Trophoblast cell (in vitro differentiated cells and primary cell): ENCODE measurements at regions not wholly inside any gene's neighbourhood (a gene's known extent, or its start where the extent isn't known, plus 50 kb on each side); places are given as distances from the start of the nearest gene placed in this dataset.
"Not testable (repeated sequence)": the region's sequence is repeated elsewhere in the genome, so short reads cannot be mapped to it uniquely, and the experiment has no call there.

Source experiments
- DNase-seq, 2 donors: peaks; one replicate each; pipeline ENCODE4 v3.0.0-alpha.2; 2016
- H2AFZ ChIP-seq: 2 replicates; pipeline ENCODE4 v1.6.1; 2013; ENCODE audit warnings: low read length, moderate library complexity, mild to moderate bottlenecking; ENCODE audit not compliant: insufficient read depth, poor library complexity
- H2AK5ac ChIP-seq: 2 replicates; pipeline ENCODE4 v1.6.1; 2013; ENCODE audit warnings: mild to moderate bottlenecking, low read length
- H2BK120ac ChIP-seq: 2 replicates; pipeline ENCODE4 v1.6.1; 2013; ENCODE audit warnings: low read length, mild to moderate bottlenecking, moderate library complexity; ENCODE audit not compliant: insufficient read depth, poor library complexity
- H2BK12ac ChIP-seq: 2 replicates; pipeline ENCODE4 v1.6.1; 2013; ENCODE audit warnings: mild to moderate bottlenecking, low read length, moderate library complexity
- H2BK5ac ChIP-seq: 2 replicates; pipeline ENCODE4 v1.6.1; 2013; ENCODE audit warnings: low read length, low read depth, moderate library complexity, mild to moderate bottlenecking; ENCODE audit not compliant: poor library complexity
- H3K14ac ChIP-seq: 2 replicates; pipeline ENCODE4 v1.6.1; 2013; ENCODE audit warnings: mild to moderate bottlenecking, low read length
- H3K18ac ChIP-seq: 2 replicates; pipeline ENCODE4 v1.6.1; 2013; ENCODE audit warnings: mild to moderate bottlenecking, low read length
- H3K23ac ChIP-seq: 2 replicates; pipeline ENCODE4 v1.6.1; 2013; ENCODE audit warnings: low read length
- H3K27ac ChIP-seq: 2 replicates; pipeline ENCODE4 v1.5.1; 2013; ENCODE audit warnings: low read depth, mild to moderate bottlenecking, inconsistent platforms, low read length, moderate library complexity
- H3K27me3 ChIP-seq: 2 replicates; pipeline ENCODE4 v1.6.1; 2013; ENCODE audit warnings: inconsistent platforms, mild to moderate bottlenecking, low read length, moderate library complexity; ENCODE audit not compliant: insufficient read depth
- H3K36me3 ChIP-seq, 2 experiments: 1 replicate in 1 of 2; 2 replicates in 1 of 2; pipeline ENCODE4 v1.6.1; 2013; ENCODE audit warnings: low read length in 2 of 2, mild to moderate bottlenecking in 2 of 2, moderate library complexity in 1 of 2; ENCODE audit not compliant: insufficient read depth in 2 of 2, control insufficient read depth in 1 of 2
- H3K4ac ChIP-seq: 2 replicates; pipeline ENCODE4 v1.6.1; 2013; ENCODE audit warnings: low read depth, mild to moderate bottlenecking, low read length, moderate library complexity
- H3K4me1 ChIP-seq, 2 experiments: 1 replicate in 1 of 2; 2 replicates in 1 of 2; pipeline ENCODE4 v1.6.1; 2013; ENCODE audit warnings: low read length in 2 of 2, mild to moderate bottlenecking in 2 of 2, moderate library complexity in 1 of 2; ENCODE audit not compliant: insufficient read depth in 2 of 2, control insufficient read depth in 1 of 2
- H3K4me2 ChIP-seq: 2 replicates; pipeline ENCODE4 v1.6.1; 2013; ENCODE audit warnings: inconsistent platforms, mild to moderate bottlenecking, low read length, moderate library complexity
- H3K4me3 ChIP-seq: 2 replicates; pipeline ENCODE4 v1.5.1; 2013; ENCODE audit warnings: mild to moderate bottlenecking, low read depth, low read length, inconsistent platforms
- H3K79me1 ChIP-seq: one replicate; pipeline ENCODE4 v1.6.1; 2013; ENCODE audit warnings: low read length
- H3K79me2 ChIP-seq: 2 replicates; pipeline ENCODE4 v1.6.1; 2013; ENCODE audit warnings: low read length, mild to moderate bottlenecking; ENCODE audit not compliant: control insufficient read depth, insufficient read depth, poor library complexity
- H3K9ac ChIP-seq: 2 replicates; pipeline ENCODE4 v1.6.1; 2013; ENCODE audit warnings: mild to moderate bottlenecking, low read length
- H3K9me3 ChIP-seq: 2 replicates; pipeline ENCODE4 v1.6.1; 2013; ENCODE audit warnings: low read depth, mild to moderate bottlenecking, control low read depth, inconsistent platforms, low read length; ENCODE audit not compliant: insufficient read depth
- H4K12ac ChIP-seq: 2 replicates; pipeline ENCODE4 v1.6.1; 2013; ENCODE audit warnings: low read depth, mild to moderate bottlenecking, low read length, moderate library complexity
- H4K8ac ChIP-seq: 2 replicates; pipeline ENCODE4 v1.6.1; 2013; ENCODE audit warnings: low read depth, mild to moderate bottlenecking, low read length, moderate library complexity
- H4K91ac ChIP-seq: one replicate; pipeline ENCODE4 v1.6.1; 2013; ENCODE audit warnings: low read depth, mild to moderate bottlenecking, low read length, moderate library complexity
- WGBS: extraction: QIAGEN DNeasy Blood & Tissue Kit; methylation state at CpG from one replicate; pipeline ENCODE4 v1.1.7; 2013; ENCODE audit warnings: missing lambda C conversion rate; ENCODE audit not compliant: insufficient read length, insufficient coverage; ENCODE audit errors: extremely low coverage; 5-methylcytosine and 5-hydroxymethylcytosine counted together

GRCh38 chr6:153984811-153985210 is 54.2 kb upstream of the OPRM1 start:
- Histone ChIP-seq H2BK120ac (no peak overlapping the region), H2BK5ac (no peak overlapping the region), H3K23ac (no peak overlapping the region), H3K79me2 (no peaks in the 10 kb centered on the region), H3K79me1 (no peaks in the 10 kb centered on the region), H3K4me1 (no peaks in the 10 kb centered on the region), H3K27ac (no peak overlapping the region), H3K9me3 (no peaks in the 10 kb centered on the region), H4K12ac (no peak overlapping the region), H3K9ac (no peak overlapping the region), H3K4me3 (no peak overlapping the region), H3K4me2 (no peak overlapping the region), H3K18ac (no peak overlapping the region), H2AK5ac (no peak overlapping the region), H3K4ac (no peak overlapping the region), H4K91ac (no peak overlapping the region), H3K36me3 (no peaks in the 10 kb centered on the region), H2AFZ (no peak overlapping the region), H3K27me3 (no peaks in the 10 kb centered on the region), H4K8ac (no peak overlapping the region), H2BK12ac (no peak overlapping the region), H3K14ac (no peak overlapping the region)
- DNase-seq: no peak
- no CpG with 5 or more reads among the region's 1 CpG for WGBS

- no CpG with 5 or more reads among the region's 2 CpGs for WGBS
- H3K18ac ChIP-seq: no peak overlapping the region
- no peak overlapping the region for H4K12ac ChIP-seq
- H3K27me3 ChIP-seq: no peaks in the 10 kb centered on the region
- H3K14ac ChIP-seq: no peak overlapping the region
- H3K79me1 ChIP-seq: no peaks in the 10 kb centered on the region
- H3K4me2 ChIP-seq: no peak overlapping the region
- no peak overlapping the region for H2BK5ac ChIP-seq
- no peak overlapping the region for H2AK5ac ChIP-seq
- H3K9ac ChIP-seq: no peak overlapping the region
- H3K27ac ChIP-seq: no peak overlapping the region
- no peak overlapping the region for H4K8ac ChIP-seq
- no peak overlapping the region for H3K4ac ChIP-seq
- no peak overlapping the region for H2BK12ac ChIP-seq
- H3K79me2 ChIP-seq: no peaks in the 10 kb centered on the region
- DNase-seq: no peak
- H2BK120ac ChIP-seq: no peak overlapping the region
- no peaks in the 10 kb centered on the region for H3K9me3 ChIP-seq
- H2AFZ ChIP-seq: no peak overlapping the region
- H4K91ac ChIP-seq: no peak overlapping the region
- H3K23ac ChIP-seq: no peak overlapping the region
- no peaks in the 10 kb centered on the region for H3K4me1 ChIP-seq
- H3K36me3 ChIP-seq: no peaks in the 10 kb centered on the region
- no peak overlapping the region for H3K4me3 ChIP-seq
Measured at GRCh38 chr6:153980171-153980570, 58.9 kb upstream of the OPRM1 start.

GRCh38 chr6:153978911-153979548 is 60.0 kb upstream of the OPRM1 start:
- not testable (repeated sequence) for H3K9ac ChIP-seq, H2BK12ac ChIP-seq, H4K8ac ChIP-seq, H4K91ac ChIP-seq, H2BK5ac ChIP-seq, H3K14ac ChIP-seq, H3K18ac ChIP-seq, H2BK120ac ChIP-seq, H2AK5ac ChIP-seq, H3K27me3 ChIP-seq, H3K4me2 ChIP-seq, H3K4ac ChIP-seq, H3K36me3 ChIP-seq, H3K4me3 ChIP-seq, H3K9me3 ChIP-seq, H3K79me1 ChIP-seq, H3K4me1 ChIP-seq, DNase-seq, H2AFZ ChIP-seq, H3K79me2 ChIP-seq, H3K23ac ChIP-seq, H3K27ac ChIP-seq, H4K12ac ChIP-seq
- WGBS: no CpG with 5 or more reads among the region's 26 CpGs

- DNase-seq: peak; percentile 34 to 57
- Histone ChIP-seq H3K79me1 (no peaks in the 10 kb centered on the region), H2BK120ac (no peak overlapping the region), H3K4me1 (no peaks in the 10 kb centered on the region), H3K14ac (no peak overlapping the region), H3K79me2 (no peaks in the 10 kb centered on the region), H3K9me3 (no peaks in the 10 kb centered on the region), H3K4me3 (no peak overlapping the region), H2AFZ (no peak overlapping the region), H3K27ac (no peak overlapping the region), H4K12ac (no peak overlapping the region), H2AK5ac (no peak overlapping the region), H3K23ac (no peak overlapping the region), H3K9ac (no peak overlapping the region), H3K4ac (no peak overlapping the region), H3K4me2 (no peak overlapping the region), H2BK12ac (no peak overlapping the region), H3K18ac (no peak overlapping the region), H4K8ac (no peak overlapping the region), H3K36me3 (no peaks in the 10 kb centered on the region), H4K91ac (no peak overlapping the region), H2BK5ac (no peak overlapping the region), H3K27me3 (no peaks in the 10 kb centered on the region)
- no CpG with 5 or more reads among the region's 7 CpGs for WGBS
Measured at GRCh38 chr6:153976921-153977693, 61.9 kb upstream of the OPRM1 start.
